OCI-M1 (cell line): ENCODE measurements at regions not wholly inside any gene's neighbourhood (a gene's known extent, or its start where the extent isn't known, plus 50 kb on each side); places are given as distances from the start of the nearest gene placed in this dataset.

Experiments
- DNase-seq: peaks from one replicate; lab custom pipeline; 2025; lab: John Stamatoyannopoulos, UW

DNA sequence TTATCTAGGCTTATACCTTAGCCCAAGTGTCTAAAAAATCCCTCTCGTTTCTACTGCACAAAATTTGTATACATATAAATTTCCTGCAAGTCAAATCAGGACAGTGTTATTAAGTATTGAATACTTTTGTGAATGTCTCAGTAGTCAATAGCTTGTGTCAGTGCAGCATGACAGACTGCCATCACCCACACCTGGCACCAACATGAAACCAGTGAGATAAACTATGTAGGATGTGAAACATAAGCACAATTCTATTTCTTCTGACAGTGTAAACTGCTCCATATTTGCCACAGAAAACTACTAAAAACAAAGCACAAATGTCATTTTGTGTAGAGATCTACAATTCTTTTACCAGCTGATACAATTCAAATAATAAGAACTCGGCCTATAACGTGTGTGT lies 542.1 kb upstream of the LUZP2 start:
- no peak for DNase-seq

DNA sequence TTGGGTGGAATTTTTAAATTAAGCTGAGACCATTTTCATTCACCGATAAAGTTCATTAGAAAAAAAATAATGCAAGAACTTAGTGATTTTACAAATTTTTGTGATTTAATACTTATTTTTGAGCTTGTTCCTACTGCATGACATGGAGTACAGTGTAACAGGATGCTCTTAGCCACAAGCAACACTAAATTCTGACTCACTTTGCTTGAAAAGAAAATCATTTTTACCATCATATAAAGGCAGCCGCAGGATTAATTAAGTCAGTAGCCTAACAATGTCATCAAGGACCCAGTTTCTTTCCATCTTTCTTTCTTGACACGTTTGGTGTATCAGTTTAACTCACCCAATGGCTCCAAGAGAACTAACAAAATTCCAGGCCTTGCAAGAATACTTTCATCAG lies 540.3 kb upstream of the LUZP2 start:
- DNase-seq = no peak

DNA sequence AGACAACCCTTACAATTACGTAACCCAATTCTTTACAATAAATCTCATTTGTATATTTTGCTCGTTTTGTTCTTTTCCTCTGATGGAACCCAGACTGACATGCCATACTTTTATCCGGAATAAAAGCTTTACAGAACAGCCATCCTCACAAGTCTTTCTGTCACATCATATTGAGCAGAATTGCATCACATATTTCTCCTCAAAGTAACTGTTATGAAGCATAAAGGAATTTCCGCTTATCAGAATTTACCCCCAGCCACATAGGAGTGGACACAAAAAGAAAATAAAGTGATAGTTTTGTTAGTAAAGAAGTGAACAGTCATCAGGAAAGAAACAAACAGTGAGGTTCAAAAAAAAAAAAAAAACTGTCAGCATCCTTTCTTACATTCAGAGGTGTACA lies 539.5 kb upstream of the LUZP2 start:
- DNase-seq = no peak

DNA sequence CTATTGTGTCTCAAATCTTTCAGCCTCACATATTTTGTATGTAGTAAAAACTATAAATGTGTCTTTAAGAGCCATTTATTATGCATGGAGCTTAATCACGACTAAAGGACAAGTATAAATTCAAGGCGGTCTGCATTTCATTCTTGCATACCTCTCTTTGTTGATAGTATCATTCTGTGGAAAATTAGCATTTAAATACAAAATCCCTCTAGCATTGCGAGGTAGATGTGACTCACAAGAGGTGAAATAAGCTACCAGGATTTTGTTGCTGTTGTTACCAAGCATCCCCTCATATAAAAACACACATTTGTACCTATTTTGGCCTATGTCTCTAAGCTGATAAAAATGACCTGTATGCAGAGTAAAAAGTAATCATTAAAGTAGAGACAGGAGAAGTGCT lies 537.4 kb upstream of the LUZP2 start:
- no peak for DNase-seq

DNA sequence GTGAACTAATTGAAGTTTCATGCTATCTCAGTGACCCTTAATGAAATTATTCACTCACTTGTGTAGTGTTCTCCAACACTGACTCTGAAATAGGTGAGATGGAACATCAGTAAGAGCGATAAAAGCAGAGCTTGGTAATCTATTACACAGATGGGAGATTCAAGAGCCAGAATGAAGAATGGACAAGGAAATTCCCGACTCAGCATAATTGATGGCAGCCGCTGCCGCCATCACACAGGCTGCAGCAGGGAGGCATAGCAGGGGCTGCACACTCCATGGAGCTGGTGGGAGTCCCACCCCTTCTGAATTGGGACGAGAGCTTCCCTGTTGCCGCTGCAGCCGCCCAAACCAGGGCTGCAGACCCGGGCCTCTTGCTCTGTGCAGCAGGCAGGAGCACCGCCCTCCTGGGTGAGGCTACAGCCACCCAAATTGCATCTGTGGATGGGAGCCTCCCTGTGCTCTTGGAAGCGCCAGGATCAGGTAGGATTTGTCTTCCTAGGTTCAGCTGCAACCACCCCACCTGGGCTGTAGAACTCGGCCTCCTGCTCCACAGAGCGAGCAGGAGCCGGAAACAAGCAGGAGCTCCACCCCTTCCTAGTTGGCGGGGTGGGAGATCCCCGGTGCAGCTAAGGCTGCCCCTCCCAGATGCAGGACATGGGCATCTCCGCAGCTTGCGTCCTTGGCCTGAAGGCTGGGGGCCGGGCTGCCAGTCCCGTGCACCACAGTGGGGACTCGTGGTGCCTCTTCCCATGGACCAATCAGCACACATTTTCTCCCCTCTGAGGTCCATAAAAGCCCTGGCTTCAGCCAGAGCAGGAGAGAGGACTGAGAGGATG lies 535.1 kb upstream of the LUZP2 start:
- no peak for DNase-seq

DNA sequence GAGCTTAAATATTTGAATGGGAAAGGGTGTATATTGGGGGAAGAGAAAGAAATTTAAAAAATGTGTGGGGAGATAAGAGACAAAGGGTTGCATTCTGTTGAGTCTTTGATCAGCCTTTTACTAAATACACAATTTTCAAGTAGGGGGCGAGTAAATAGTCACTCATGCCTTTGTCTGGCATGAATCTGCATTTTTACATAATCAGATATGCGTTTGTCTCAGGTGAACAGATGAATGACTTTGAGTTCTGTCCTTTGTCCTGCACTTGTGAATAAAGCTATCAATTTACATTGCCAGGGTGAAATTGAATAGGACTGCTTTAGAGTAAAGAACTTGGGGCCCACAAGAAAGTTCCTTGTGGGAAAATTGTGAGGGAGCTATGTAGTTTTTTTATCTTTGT lies 523.6 kb upstream of the LUZP2 start:
- no peak for DNase-seq

DNA sequence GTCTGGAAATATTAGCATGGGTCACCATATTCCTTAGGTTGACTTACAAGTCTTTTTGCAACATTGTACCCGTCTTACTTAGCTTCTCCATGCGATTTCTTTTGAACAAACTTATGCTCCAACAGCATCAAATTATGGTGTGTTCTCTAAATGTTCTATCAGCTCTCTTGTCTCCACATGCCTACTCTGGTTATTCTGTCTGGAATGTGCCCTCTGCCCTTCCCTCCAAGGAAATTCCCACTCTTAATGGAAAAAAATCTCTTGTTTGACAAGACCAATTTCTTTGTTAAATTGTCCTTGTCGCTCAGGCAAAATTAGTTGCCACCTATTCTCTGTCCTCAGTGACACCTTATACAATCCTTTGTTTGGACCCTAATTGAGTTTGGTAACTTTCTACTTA lies 522.8 kb upstream of the LUZP2 start:
- no peak for DNase-seq

DNA sequence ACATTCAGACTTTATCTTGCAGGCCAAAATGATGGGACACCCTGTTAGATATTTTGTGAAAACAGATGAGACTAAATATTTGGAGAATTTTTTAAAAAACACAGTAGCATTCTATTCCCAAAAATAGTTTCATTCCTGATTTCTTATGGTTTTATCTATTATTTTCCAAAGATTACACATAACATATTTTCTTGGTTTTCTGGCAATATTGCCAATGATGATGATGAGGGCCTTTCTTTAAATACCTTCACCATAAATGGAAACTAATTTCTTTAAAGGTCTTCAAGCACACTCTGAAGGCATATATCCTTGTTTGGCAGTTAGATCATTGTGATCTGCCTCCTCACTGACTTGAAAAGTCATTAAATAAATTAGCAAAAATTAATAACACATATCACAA lies 522.3 kb upstream of the LUZP2 start:
- DNase-seq = no peak

DNA sequence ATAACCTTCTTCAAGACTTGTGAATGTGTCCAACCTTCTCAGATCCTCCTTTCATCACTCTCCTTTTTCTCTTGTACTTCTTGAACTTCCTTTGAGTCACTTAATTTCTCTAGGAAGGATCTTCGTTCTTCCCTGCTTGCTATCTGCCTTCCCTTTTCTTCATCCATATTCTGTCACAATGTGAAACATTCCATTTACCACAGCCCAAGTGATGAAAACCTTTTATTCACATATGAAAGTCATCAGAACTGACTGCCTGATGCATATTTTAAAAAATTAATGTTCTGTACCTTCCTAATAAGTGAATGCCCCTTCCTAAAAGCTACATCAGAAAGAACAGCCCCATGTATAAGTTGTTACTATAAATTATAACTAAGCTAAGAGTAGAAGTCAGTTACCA lies 520.4 kb upstream of the LUZP2 start:
- no peak for DNase-seq

DNA sequence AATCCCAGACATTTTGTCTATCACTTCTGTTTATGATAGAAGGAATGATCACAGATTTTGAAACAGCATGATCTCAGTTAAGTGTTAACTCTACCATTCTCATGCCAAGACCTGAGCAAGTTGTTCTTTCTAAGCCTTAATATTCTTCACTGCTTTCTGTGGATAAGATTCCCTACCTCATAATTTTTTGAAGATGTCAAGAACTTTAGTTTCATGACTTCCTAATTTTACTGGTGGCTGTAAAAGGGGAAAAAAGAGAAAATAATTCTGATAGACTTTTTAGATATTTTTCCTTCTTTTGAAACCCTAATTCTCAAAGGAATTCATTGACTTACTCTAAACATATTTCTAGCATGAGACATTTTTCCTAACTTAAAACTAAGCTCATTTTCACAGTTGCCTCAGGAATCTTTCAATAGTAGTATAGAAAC lies 520.0 kb upstream of the LUZP2 start:
- no peak for DNase-seq

DNA sequence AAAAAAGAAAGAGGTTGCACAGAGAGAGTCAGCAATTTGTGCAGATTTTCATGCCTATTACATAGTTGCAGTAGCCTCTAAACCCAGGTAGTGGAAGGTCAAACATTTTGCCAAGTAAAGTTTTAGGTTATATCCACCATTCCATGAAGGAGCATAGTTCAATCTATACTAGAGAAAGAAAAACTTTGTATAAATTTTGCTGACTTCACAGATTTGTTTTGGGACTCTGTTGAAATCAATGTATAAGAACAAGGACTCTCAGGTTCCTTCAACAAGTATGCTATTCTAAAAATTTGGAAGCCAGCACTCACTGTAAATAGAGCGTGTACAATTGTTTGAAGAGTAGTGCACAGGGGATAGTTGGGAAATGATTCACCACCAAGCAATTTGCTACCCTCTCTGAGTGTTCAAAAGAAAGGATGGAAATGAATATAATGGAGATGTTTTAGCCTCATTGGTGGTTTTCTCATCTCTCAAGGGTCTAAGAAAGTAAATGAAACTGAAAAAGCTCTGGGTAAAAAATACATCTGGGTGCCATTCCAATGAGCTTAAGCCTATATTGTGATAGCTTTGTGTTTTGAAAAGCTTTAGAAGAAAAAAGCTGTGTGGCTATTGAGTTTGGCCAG lies 508.4 kb upstream of the LUZP2 start:
- no peak for DNase-seq

DNA sequence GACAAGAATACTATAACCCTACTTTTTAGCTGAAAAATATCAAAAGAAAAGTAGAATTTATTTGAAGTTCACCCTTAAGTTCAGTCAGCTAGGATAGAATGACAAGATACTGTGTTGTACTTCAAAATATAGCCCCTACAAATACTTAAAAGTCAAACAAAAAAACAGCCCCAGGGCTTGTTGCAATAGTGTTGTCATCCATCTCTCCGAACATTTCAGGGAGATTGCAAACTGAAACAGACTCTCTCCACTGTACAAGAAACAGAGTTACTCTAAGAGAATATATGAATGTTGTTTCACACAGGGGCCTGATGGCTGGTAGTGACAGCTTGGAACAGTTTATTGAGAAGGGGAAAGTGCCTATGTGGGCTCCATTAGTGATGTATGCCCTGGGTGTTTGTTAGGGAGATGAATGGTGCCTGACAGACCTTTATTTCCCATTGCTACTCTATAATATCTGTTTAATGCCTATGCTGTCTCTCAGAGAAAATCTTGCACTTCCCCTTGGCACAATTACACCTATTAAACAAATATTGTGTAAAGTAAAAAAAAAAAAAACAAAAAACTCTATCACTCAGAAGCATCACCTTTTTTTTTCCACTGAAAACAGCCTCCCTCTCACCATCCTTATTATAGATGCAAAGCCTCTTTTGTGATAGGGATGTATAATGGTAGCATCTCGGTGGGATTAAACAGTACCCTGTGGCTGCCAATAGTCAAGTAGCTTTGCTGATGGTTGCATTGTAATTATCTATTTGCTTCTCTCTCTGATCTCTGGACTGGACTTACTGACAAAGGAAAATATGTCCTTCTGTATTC lies 506.3 kb upstream of the LUZP2 start:
- DNase-seq = no peak

DNA sequence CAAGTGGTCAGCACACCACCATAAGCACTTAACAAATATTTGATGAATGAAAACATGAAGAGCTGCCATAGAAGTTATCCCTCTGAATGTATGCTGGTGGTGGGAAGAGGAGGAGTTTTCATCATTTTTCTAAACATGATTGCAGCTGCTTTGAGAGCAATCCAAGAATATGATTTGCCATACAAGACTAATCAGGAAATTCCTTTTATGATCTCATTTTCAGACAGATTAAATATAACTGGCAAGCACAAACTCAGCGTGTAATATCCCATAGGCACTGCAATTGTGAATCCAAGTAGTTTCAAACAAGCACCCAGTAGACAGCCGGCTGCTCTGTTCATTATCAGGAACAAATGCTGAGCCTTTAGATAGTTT lies 505.7 kb upstream of the LUZP2 start:
- no peak for DNase-seq

DNA sequence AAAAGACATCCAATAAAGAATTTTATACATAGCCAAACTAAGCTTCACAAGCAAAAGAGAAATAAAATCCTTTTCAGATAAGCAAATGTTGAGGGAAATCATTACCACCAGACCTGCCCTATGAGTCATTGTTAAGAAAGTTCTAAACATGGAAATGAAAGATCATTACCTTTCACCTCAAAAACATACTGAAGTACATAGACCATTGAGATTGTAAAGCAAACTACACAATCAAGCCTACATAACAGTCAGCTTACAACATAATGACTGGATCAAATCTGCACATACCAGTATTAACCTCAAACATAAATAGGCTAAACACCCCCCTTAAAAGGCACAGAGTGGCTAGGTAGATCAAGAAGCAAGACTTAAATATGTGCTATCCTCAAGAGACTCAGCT lies 501.0 kb upstream of the LUZP2 start:
- peak; percentile 31 for DNase-seq

DNA sequence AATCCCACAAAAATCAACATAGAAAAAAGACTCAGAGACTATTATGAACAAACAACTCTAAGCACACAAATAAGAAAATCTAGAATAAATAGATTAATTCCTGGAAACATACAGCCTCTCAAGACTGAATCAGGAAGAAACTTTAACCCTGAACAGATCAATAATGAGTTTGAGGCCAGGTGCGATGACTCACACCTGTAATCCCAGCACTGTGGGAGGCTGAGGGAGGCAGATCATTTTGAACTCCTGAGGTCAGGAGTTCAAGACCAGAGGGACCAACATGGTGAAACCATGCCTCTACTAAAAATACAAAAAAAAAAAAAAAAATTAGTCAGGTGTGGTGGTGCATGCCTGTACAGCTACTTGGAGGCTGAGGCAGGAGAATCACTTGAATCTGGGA lies 499.5 kb upstream of the LUZP2 start:
- DNase-seq = no peak

DNA sequence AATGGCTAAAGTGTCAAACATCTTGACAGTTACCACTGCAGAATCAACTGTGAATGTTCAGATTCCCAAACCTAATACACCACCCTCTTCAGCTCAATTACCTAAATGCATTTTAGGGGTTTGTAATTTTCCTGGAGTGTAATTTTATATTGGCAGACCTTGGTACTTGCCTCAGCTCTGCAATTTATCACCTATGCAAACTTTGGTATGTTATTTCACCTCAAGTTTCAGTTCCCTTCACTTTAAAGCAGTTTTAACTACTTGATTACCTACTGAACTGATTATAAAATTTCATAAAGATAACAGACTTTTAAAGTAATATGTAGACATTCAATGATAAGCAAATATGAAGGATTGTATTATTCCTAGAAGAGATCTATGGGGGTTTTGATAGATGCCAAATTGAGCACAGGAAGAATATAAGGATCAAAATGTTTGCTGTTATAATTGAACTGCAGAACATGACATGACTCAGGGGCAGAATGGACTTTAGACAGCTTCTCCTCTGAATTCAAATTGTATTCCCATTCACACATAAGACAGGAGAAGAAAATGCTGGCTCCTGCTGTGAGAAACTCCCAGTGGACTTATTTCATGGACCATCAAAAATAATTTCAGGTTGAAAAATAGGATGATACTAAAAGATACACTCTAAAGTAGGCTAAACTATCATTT lies 491.5 kb upstream of the LUZP2 start:
- no peak for DNase-seq

DNA sequence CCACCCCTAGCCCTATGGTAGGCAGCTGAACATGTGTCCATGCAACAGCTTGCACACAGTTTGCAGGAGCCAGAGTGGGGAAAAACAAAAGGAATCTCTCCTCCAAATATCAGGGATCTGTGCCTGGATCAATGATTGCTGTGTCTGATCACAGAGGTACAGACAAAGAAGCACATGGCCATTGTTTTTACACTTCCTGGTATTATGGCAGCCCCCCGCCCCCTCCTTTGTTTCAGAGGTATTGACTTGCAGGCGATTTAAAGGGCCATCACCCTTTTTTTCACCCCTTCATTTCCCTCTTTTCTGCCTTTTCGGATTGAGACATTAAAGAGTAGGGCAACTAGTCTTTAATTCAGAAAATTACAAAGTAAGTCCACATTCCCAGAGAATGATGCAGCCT lies 453.0 kb upstream of the LUZP2 start:
- DNase-seq = no peak

DNA sequence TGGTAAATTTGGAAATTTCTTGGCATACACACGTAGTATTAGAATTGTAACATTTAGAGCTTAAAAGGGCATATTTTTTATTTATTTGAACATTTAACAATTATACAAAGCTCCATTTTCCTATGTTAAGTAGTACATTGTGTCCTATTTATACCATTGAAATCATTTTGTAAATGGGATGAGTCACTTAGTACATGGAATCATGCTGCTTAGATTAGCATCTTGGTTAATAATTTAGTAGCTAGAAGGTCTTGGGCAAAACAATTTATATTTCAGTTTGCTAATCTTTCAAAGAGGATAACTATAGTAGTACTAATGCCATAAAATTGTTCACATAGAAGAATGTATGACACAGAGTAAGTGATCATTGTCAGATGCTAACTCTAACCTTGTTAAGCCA lies 450.1 kb upstream of the LUZP2 start:
- DNase-seq = no peak

DNA sequence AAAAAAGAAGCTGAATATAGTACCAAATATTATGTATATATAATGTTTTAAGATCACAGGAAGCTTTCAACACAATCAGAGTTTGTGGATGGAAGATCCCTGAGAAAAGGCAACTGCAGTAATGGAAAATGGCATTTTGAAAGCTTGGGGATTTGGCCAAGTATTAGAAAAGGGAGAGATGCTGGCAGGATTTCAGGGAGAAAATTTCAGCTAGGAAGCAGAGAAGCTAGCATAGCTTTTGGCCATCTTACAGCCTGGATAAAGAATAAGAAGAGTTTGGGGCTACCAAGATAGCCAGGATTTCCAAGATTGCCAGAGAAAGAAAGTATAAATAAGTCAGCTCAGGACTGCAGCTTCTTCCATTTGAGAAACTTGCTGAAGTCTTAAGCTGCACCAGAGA lies 440.8 kb upstream of the LUZP2 start:
- no peak for DNase-seq

DNA sequence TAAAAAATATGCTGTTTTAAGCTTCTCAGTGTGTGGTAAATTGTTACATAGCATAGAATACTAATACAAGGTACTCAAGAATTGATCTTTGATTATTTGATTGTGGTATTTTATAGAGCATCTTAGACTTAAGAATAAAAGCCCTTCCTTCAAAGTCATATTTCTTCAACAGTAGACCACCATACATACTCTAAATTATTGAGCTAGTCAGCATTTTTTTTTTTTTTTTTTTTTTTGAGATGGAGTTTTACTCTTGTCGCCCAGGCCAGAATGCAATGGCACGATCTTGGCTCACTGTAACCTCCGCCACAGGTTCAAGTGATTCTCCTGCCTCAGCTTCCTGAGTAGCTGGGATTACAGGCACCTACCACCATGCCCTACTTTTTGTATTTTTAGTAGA lies 436.7 kb upstream of the LUZP2 start:
- no peak for DNase-seq

DNA sequence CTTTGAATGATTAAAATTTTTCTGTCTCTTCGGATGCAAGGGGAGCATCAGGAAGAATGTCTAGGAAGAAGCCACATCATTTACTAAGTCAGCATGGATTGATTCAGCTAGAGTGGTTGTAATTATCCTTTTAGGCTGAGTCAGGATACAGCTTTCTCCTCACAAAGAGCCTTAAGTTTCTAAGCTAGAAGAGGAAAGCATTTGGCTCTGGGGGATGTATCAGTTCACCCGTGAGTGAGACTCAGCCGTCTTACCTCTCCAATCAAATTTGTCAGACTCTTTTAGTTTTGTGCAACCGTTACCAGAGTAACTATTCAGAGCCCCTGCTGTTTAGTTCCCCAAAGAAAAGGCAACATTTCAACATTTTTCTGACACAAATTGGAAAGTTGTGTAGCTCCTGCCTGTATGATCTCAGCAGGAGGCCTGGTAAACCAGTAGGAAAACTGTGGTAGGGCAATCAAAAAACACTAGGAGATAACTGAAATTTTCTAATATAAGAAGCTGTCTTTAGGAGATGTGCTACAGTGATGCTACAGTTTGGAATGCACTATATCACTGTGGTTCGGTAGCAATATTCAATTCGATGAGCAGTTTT lies 432.4 kb upstream of the LUZP2 start:
- DNase-seq = no peak

DNA sequence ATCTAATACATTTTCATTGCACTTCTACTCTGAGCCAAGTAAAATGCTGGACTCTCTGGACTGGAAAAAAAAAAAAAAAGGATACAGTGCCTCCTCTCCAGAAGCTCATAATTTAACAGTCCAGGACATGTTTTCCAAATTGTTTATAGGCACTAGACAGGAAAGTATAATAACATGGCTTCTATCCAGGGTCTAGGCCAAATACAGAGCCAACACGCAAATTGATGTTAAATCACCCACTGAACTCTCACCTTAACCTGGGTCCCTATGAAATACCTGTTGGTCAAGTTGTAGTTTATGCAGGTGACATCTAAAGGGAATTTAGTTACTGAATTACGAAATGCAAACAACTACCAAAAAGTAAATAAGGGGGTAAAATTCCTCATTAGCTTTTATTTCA lies 428.7 kb upstream of the LUZP2 start:
- no peak for DNase-seq
